ENCODE measurements at regions not wholly inside any gene's neighbourhood (a gene's known extent, or its start where the extent isn't known, plus 50 kb on each side); places are given as distances from the start of the nearest gene placed in this dataset.

- Histone ChIP-seq H3K4me2 (ENCODE audit: insufficient read depth, low read length) (no peak overlapping the region), H3K27ac (ENCODE audit: insufficient read depth, low read depth, low read length) (no peak overlapping the region), H3K36me3 (ENCODE audit: control insufficient read depth in 2 of 2, extremely low read depth in 1 of 2, insufficient read depth in 2 of 2, low read length in 2 of 2) (no peaks in the 10 kb centered on the region), H3K9ac (replicated peaks; ENCODE audit: extremely low read depth, insufficient read depth, low read length) (no peak overlapping the region), H3K4me1 (ENCODE audit: control insufficient read depth, extremely low read depth, insufficient read depth, low read length) (no peaks in the 10 kb centered on the region), H3K9me1 (replicated peaks; ENCODE audit: control insufficient read depth, extremely low read depth, insufficient read depth, low read length) (no peaks in the 10 kb centered on the region), H3K4me3 (replicated peaks in 1 of 3; ENCODE audit: insufficient read depth in 1 of 3, low read depth in 1 of 3, low read length in 3 of 3) (no peak overlapping the region), H3K27me3 (ENCODE audit: control insufficient read depth in 2 of 2, insufficient read depth in 2 of 2, low read length in 2 of 2) (no peaks in the 10 kb centered on the region), H4K20me1 (replicated peaks; ENCODE audit: control insufficient read depth, extremely low read depth, insufficient read depth, low read length) (no peaks in the 10 kb centered on the region), H3K9me3 (replicated peaks; ENCODE audit: control insufficient read depth, insufficient read depth, low read length) (no peaks in the 10 kb centered on the region), H3K79me2 (ENCODE audit: control insufficient read depth, insufficient read depth, low read length) (no peaks in the 10 kb centered on the region), H2AFZ (ENCODE audit: low read depth, low read length) (no peak overlapping the region)
- TF ChIP-seq MYC (IDR thresholded peaks at IDR 0.05; ENCODE audit: low read depth, low read length) = no peak
- no peak for TF ChIP-seq FOS (IDR thresholded peaks at IDR 0.05; ENCODE audit: borderline replicate concordance, insufficient read depth, low read length)
- no peak for TF ChIP-seq CTCF (IDR thresholded peaks at IDR 0.05; ENCODE audit: extremely low read depth in 1 of 2, insufficient read depth in 1 of 2, low read depth in 1 of 2, low read length in 2 of 2)
- no peak for TF ChIP-seq POLR2AphosphoS5 (IDR thresholded peaks at IDR 0.05; ENCODE audit: insufficient read depth, low read depth, low read length)
- no peak for TF ChIP-seq POLR2A (IDR thresholded peaks at IDR 0.05; ENCODE audit: low read depth, low read length)
- TF ChIP-seq MAX (IDR thresholded peaks at IDR 0.05; ENCODE audit: insufficient read depth, insufficient read length) = no peak
- no peak for TF ChIP-seq GATA2 (IDR thresholded peaks at IDR 0.05; ENCODE audit: insufficient read depth, insufficient read length, low read depth, low read length)
- TF ChIP-seq EZH2 (IDR thresholded peaks at IDR 0.05; ENCODE audit: borderline replicate concordance, low read depth, low read length, severe bottlenecking) = no peak
- no peak for TF ChIP-seq JUN (IDR thresholded peaks at IDR 0.05; ENCODE audit: borderline replicate concordance, insufficient read depth, insufficient read length, low read depth)
- intact Hi-C loops (cut with micrococcal nuclease) = no loop called here
- FAIRE-seq (no peak), DNase-seq (ENCODE audit: low read depth, low spot score) (no peak)
- BruUV-seq (replicated peaks) = no TSS peak
- ChIA-PET CTCF (no interaction called here), POLR2A (no interaction called here)
- dilution Hi-C loops (cut with MboI; ENCODE audit: extremely low pct_ligation_motif_present, low sequenced_read_pairs) = no loop called here
Observed at GRCh38 chr14:42420071-42420470, 813.4 kb downstream of the LRFN5 start.

All from endothelial cell of umbilical vein (primary cell).